ENCODE measurements at regions not wholly inside any gene's neighbourhood (a gene's known extent, or its start where the extent isn't known, plus 50 kb on each side); places are given as distances from the start of the nearest gene placed in this dataset.

- H3K36me3 ChIP-seq (ENCODE audit: control insufficient read depth in 1 of 2, insufficient read depth in 2 of 2, low read length in 2 of 2): no peaks in the 10 kb centered on the region
- no peak for TF ChIP-seq YY1 (IDR thresholded peaks at IDR 0.05; ENCODE audit: extremely low read depth, insufficient replicate concordance, low read depth, low read length)
- TF ChIP-seq JUND (IDR thresholded peaks at IDR 0.05): no peak
- no peak for TF ChIP-seq CTCF (IDR thresholded peaks at IDR 0.05 in 2 of 3, conservative IDR thresholded peaks at IDR 0.05 in 1 of 3; ENCODE audit: borderline replicate concordance in 1 of 3, insufficient read depth in 1 of 3, low read depth in 2 of 3, low read length in 2 of 3)
- no peak for TF ChIP-seq FOSL1 (IDR thresholded peaks at IDR 0.05; ENCODE audit: low read depth)
- no peak for TF ChIP-seq POLR2A (IDR thresholded peaks at IDR 0.05; ENCODE audit: borderline replicate concordance, extremely low read depth, insufficient read depth, insufficient read length)
- no peak for TF ChIP-seq ZBTB33 (IDR thresholded peaks at IDR 0.05; ENCODE audit: extremely low read depth, insufficient replicate concordance, low read length)
- no peak for TF ChIP-seq EZH2 (IDR thresholded peaks at IDR 0.05)
- TF ChIP-seq RAD21 (IDR thresholded peaks at IDR 0.05; ENCODE audit: low read depth): no peak
- no peak for TF ChIP-seq CBX3 (IDR thresholded peaks at IDR 0.05; ENCODE audit: low read depth)
- no peak for TF ChIP-seq TCF7L2 (IDR thresholded peaks at IDR 0.05; ENCODE audit: borderline replicate concordance, extremely low read depth, insufficient read depth, insufficient read length)
- TF ChIP-seq ZNF274 (IDR thresholded peaks at IDR 0.05; ENCODE audit: low read depth, low read length): no peak
- TF ChIP-seq POLR2AphosphoS5 (IDR thresholded peaks at IDR 0.05; ENCODE audit: low read depth, low read length): no peak
- no peak for TF ChIP-seq ATF3 (IDR thresholded peaks at IDR 0.05)
- TF ChIP-seq CEBPB (IDR thresholded peaks at IDR 0.05; ENCODE audit: low read depth): no peak
- no peak overlapping the region for H3K27ac ChIP-seq (ENCODE audit: low read depth, low read length)
- no peak overlapping the region for H3K4me2 ChIP-seq (ENCODE audit: low read length)
- DNase-seq (ENCODE audit: low read depth, low spot score) (no peak), ATAC-seq (no peak)
- H3K9ac ChIP-seq (ENCODE audit: low read length): no peak overlapping the region
- no peaks in the 10 kb centered on the region for H3K9me3 ChIP-seq (ENCODE audit: control insufficient read depth in 1 of 2, insufficient read depth in 1 of 2, low read depth in 1 of 2, low read length in 2 of 2)
- no TSS peak for BruUV-seq (replicated peaks)
- ChIA-PET POLR2A (no interaction called here), CTCF (no interaction called here), RAD21 (ENCODE audit: low non-redundant PET in 1 of 2, low total read pairs in 2 of 2, uncharacterized antibody in 2 of 2, unreplicated experiment in 2 of 2) (no interaction called here)
- no peak overlapping the region for H2AFZ ChIP-seq (ENCODE audit: low read depth, low read length, poor library complexity, severe bottlenecking)
- H4K20me1 ChIP-seq (ENCODE audit: insufficient read depth): no peaks in the 10 kb centered on the region
- no peak overlapping the region for H3K4me3 ChIP-seq (replicated peaks in 1 of 2; ENCODE audit: low read depth in 1 of 2, low read length in 2 of 2)
- intact Hi-C loops (cut with micrococcal nuclease): no loop called here
- no peaks in the 10 kb centered on the region for H3K4me1 ChIP-seq (ENCODE audit: control insufficient read depth in 1 of 2, insufficient read depth in 2 of 2, low read length in 2 of 2)
- no peaks in the 10 kb centered on the region for H3K9me2 ChIP-seq (ENCODE audit: insufficient read depth)
- H3K27me3 ChIP-seq (ENCODE audit: insufficient read depth, low read length): no peaks in the 10 kb centered on the region
- no peaks in the 10 kb centered on the region for H3K79me2 ChIP-seq (ENCODE audit: insufficient read depth, low read length)
Measured at GRCh38 chr9:107918749-107919148, 429.2 kb upstream of the KLF4 start.

All from HCT116 (cell line).